NT2/D1 (cell line): ENCODE measurements at regions not wholly inside any gene's neighbourhood (a gene's known extent, or its start where the extent isn't known, plus 50 kb on each side); places are given as distances from the start of the nearest gene placed in this dataset.

Experiments
- DNase-seq: peaks from one replicate; pipeline ENCODE4 v3.0.0-alpha.2; 2011; ENCODE audit warnings: low read depth, low spot score
- H3K27me3 ChIP-seq: 2 replicates; pipeline ENCODE4 v1.6.0; 2011; ENCODE audit warnings: mild to moderate bottlenecking; ENCODE audit not compliant: insufficient read length, insufficient read depth
- H3K36me3 ChIP-seq: 2 replicates; pipeline ENCODE4 v1.6.1; 2011; ENCODE audit warnings: mild to moderate bottlenecking, low read length, mixed read lengths; ENCODE audit not compliant: insufficient read depth, insufficient read length
- H3K4me1 ChIP-seq: 2 replicates; pipeline ENCODE4 v1.5.1; 2011; ENCODE audit not compliant: insufficient read depth, insufficient read length
- H3K4me3 ChIP-seq: 2 replicates; pipeline ENCODE4 v1.5.1; 2011; ENCODE audit warnings: low read depth; ENCODE audit not compliant: insufficient read length
- H3K9ac ChIP-seq: 2 replicates; pipeline ENCODE4 v1.6.0; 2011; ENCODE audit warnings: low read depth; ENCODE audit not compliant: insufficient read length
- H3K9me3 ChIP-seq: 2 replicates; pipeline ENCODE4 v1.5.1; 2011; ENCODE audit warnings: mild to moderate bottlenecking, low read length; ENCODE audit not compliant: insufficient read depth
- SUZ12 ChIP-seq: IDR thresholded peaks from 2 replicates; pipeline ENCODE4 v1.6.1; 2011; ENCODE audit not compliant: insufficient read length, insufficient read depth; ENCODE audit errors: extremely low read depth
- YY1 ChIP-seq: IDR thresholded peaks from 2 replicates; pipeline ENCODE4 v1.6.1; 2011; ENCODE audit not compliant: insufficient read length, insufficient read depth
- ZNF274 ChIP-seq: IDR thresholded peaks from 2 replicates; pipeline ENCODE4 v1.6.1; 2011; ENCODE audit warnings: mild to moderate bottlenecking, low read depth, low read length

DNA sequence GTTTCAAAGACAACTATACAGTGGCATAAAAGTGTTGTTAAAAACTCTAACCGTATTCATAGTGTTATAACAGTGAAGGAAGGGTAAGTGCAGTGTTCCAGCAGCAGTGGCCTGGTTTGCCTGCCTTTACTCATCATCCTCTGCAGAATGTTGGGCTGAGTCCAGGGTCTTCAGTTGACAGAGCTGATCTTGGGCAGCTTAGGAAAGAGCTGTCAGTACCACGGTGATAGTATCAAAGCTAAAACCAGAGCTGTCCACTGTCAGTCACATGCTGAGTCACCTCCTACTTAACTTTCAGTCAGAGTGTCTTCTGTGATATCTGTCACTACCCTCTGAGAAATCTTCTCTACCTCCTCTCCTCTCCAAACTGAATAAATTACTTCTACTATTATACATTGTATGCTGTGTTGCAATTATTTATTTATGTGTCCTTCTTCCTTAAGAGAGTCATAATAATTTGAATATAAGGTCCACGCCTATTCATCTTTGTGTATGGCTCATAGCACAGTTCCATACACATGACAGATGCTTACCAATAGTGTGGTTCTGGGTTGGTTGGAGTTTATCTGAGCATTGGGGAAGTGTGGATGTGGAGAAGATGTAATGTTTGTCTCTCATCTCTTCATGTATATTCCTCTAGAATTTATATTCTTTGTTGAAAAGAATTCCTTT, 242.1 kb downstream of the ZIC1 start:
- Histone ChIP-seq H3K4me3 (no peak overlapping the region), H3K27me3 (no peaks in the 10 kb centered on the region), H3K4me1 (no peaks in the 10 kb centered on the region), H3K9me3 (no peaks in the 10 kb centered on the region), H3K9ac (no peak overlapping the region), H3K36me3 (no peaks in the 10 kb centered on the region)
- no peak for TF ChIP-seq YY1
- no peak for TF ChIP-seq ZNF274
- no peak for TF ChIP-seq SUZ12
- DNase-seq: no peak

DNA sequence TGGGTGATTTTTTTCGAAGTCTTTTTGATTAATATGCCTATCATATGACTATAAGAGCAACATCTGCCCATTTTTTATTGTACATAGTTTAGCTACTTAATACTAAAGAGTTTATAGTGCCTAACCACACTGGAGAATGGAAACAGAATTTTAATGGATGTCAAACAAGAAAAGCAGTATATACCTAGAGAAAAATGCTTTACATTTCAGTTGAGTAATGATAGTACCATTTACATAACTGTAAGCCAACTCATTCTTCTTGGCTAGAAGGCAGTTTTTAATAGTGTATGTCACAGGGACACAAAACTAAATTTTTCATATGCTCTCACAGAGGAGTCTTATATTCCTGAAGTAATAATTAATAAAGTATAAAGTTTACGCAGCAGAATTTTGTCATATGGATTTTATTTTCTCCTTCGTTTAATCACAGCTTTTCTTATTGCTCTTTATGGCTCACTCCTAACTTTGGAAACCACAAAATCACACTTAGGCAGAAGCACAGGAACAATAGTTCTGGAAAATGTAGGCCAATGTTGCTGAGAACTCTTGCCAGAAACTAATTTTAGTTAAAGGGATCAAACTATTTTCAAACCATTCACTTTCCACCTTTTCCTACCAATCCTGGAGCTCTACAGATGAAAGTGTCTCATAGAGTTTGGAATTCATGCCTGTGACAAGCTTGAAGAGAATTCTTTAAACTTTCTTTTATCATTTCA, 243.6 kb downstream of the ZIC1 start:
- TF ChIP-seq YY1 (no peak), ZNF274 (no peak), SUZ12 (no peak)
- H3K27me3 ChIP-seq: no peaks in the 10 kb centered on the region
- DNase-seq: no peak
- H3K9ac ChIP-seq: no peak overlapping the region
- H3K36me3 ChIP-seq: no peaks in the 10 kb centered on the region
- no peak overlapping the region for H3K4me3 ChIP-seq
- no peaks in the 10 kb centered on the region for H3K4me1 ChIP-seq
- no peaks in the 10 kb centered on the region for H3K9me3 ChIP-seq

DNA sequence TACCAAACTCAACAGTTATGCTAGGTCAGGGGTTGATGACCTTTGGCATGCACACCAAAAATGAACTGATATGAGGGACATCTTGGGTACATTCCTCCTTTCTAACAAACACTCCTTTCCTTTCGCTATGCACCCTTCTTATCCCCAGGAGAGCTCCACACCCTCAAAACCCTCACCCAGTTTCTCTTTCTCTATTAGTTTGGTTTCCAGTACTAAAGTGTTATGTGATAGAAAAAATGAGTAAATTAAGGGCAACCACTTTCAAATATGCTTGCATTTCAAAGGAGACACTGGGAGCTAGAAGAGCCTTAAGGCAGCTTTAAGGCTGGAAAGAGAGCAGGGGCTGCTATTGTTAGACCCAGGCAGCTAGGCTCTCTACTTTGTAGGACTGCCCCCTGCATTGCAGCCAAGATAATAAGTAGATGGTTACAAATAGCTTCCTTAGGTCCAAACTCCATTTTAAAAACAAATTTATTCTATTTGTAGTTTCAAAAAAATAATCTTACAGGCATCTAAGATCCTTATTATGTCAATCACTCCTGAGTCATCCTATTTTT, 244.3 kb downstream of the ZIC1 start:
- Histone ChIP-seq H3K4me1 (no peaks in the 10 kb centered on the region), H3K36me3 (no peaks in the 10 kb centered on the region), H3K27me3 (no peaks in the 10 kb centered on the region), H3K9ac (no peak overlapping the region), H3K9me3 (no peaks in the 10 kb centered on the region), H3K4me3 (no peak overlapping the region)
- TF ChIP-seq YY1: no peak
- no peak for TF ChIP-seq ZNF274
- no peak for TF ChIP-seq SUZ12
- no peak for DNase-seq

GRCh38 chr3:147654827-147655226, 245.7 kb downstream of the ZIC1 start:
- H3K27me3 ChIP-seq: no peaks in the 10 kb centered on the region
- H3K9me3 ChIP-seq: no peaks in the 10 kb centered on the region
- H3K36me3 ChIP-seq: no peaks in the 10 kb centered on the region
- H3K4me1 ChIP-seq: no peaks in the 10 kb centered on the region
- TF ChIP-seq SUZ12 (no peak), YY1 (no peak), ZNF274 (no peak)
- no peak overlapping the region for H3K4me3 ChIP-seq
- H3K9ac ChIP-seq: no peak overlapping the region
- no peak for DNase-seq

DNA sequence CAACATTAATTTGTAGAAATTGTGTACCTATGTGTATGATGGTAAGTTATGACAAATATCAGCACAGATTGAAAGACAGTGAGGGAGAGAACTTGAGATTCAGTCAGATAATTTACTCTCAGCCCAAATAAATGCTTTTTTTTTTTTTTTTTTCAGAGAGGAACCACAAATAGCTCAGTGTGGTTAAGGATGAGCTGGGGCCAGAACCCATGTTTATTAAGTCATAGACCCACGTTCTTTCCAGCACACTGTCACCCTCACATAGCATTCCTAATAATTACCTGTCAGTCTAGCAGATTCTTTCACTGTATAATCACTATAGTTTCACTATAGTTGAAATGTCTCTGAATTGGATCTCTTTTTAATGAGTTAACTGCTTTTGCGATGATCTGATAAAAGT, 246.1 kb downstream of the ZIC1 start:
- H3K27me3 ChIP-seq: no peaks in the 10 kb centered on the region
- no peak overlapping the region for H3K9ac ChIP-seq
- H3K4me1 ChIP-seq: no peaks in the 10 kb centered on the region
- H3K9me3 ChIP-seq: no peaks in the 10 kb centered on the region
- H3K4me3 ChIP-seq: no peak overlapping the region
- H3K36me3 ChIP-seq: no peaks in the 10 kb centered on the region
- no peak for TF ChIP-seq ZNF274
- TF ChIP-seq YY1: no peak
- TF ChIP-seq SUZ12: no peak
- DNase-seq: no peak

GRCh38 chr3:147656023-147656422, 246.9 kb downstream of the ZIC1 start:
- DNase-seq: no peak
- Histone ChIP-seq H3K9me3 (no peaks in the 10 kb centered on the region), H3K36me3 (no peaks in the 10 kb centered on the region), H3K4me1 (no peaks in the 10 kb centered on the region), H3K27me3 (no peaks in the 10 kb centered on the region), H3K4me3 (no peak overlapping the region), H3K9ac (no peak overlapping the region)
- TF ChIP-seq SUZ12 (no peak), ZNF274 (no peak), YY1 (no peak)

DNA sequence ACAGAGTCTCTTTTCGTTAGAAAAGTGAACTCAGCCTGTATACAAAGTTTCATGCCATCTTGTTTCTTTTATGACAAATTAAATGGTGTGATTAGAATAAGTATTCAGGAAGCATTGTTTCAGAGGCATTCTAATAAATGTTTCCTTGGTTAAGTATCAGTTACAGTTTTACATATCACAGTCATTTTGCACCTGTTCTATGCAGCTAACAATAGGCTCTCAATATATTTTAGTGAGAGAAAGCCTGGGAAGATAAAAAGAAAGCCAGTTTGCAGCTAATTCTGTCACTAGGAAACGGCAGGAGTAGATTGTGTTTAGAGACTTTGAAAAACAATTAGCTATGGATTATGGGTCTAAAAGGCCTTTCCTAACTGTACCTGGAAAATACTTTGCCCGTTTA, 252.8 kb downstream of the ZIC1 start:
- no peak for TF ChIP-seq SUZ12
- Histone ChIP-seq H3K9ac (no peak overlapping the region), H3K9me3 (no peaks in the 10 kb centered on the region), H3K4me3 (no peak overlapping the region), H3K27me3 (no peaks in the 10 kb centered on the region), H3K36me3 (no peaks in the 10 kb centered on the region), H3K4me1 (no peaks in the 10 kb centered on the region)
- DNase-seq: no peak
